ENCODE measurements at regions not wholly inside any gene's neighbourhood (a gene's known extent, or its start where the extent isn't known, plus 50 kb on each side); places are given as distances from the start of the nearest gene placed in this dataset.

- TF ChIP-seq, protein P1, sequence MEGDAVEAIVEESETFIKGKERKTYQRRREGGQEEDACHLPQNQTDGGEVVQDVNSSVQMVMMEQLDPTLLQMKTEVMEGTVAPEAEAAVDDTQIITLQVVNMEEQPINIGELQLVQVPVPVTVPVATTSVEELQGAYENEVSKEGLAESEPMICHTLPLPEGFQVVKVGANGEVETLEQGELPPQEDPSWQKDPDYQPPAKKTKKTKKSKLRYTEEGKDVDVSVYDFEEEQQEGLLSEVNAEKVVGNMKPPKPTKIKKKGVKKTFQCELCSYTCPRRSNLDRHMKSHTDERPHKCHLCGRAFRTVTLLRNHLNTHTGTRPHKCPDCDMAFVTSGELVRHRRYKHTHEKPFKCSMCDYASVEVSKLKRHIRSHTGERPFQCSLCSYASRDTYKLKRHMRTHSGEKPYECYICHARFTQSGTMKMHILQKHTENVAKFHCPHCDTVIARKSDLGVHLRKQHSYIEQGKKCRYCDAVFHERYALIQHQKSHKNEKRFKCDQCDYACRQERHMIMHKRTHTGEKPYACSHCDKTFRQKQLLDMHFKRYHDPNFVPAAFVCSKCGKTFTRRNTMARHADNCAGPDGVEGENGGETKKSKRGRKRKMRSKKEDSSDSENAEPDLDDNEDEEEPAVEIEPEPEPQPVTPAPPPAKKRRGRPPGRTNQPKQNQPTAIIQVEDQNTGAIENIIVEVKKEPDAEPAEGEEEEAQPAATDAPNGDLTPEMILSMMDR (conservative IDR thresholded peaks at IDR 0.05; ENCODE audit: low read length) = no peak
- TF ChIP-seq EZH2phosphoT487 (IDR thresholded peaks at IDR 0.05; ENCODE audit: borderline replicate concordance, low read depth, low read length) = no peak
Observed at GRCh38 chr15:47177177-47177576, 540.1 kb upstream of the SEMA6D start.

All from OCI-LY7 (cell line).